ENCODE measurements at regions not wholly inside any gene's neighbourhood (a gene's known extent, or its start where the extent isn't known, plus 50 kb on each side); places are given as distances from the start of the nearest gene placed in this dataset.

DNA sequence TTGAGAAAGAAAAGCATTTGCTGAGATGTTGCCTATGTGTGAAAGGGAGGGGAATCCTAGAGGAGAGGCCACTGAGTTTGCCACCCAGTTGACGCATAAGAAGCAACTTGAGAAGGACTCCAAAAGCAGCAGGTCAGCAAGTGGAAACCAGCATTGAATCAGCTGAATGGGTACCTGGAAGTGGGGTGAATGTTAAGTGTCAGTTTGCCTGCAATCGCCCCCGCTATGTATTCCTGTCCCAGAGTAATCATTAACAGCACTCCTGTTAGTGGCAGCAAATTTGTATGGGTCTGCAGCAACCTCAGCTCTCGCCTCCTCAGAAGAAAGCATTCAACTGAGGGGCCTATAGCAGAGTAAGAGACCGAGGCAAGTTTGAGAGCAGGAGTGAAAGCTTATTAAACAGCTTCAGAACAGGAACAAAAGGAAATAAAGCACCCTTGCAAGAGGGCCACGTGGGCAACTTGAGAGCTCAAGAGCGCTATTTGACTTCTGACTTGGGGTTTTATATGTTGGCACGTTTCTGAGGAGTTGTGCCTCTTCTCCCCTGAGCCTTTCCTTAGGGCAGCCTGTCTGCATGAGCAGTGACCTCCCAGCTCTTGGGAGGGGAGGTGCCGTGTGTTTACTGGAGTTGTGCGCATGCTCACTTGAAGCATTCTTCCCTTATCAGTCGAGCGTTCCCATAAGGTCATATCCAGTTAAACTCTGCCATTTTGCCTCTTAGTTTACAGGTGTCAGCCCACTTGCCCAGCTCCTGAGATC is 122.6 kb upstream of the PHACTR1 start:
- no peak overlapping the region for H3K4me3 ChIP-seq (ENCODE audit: low read length)
- TF ChIP-seq, protein P1, sequence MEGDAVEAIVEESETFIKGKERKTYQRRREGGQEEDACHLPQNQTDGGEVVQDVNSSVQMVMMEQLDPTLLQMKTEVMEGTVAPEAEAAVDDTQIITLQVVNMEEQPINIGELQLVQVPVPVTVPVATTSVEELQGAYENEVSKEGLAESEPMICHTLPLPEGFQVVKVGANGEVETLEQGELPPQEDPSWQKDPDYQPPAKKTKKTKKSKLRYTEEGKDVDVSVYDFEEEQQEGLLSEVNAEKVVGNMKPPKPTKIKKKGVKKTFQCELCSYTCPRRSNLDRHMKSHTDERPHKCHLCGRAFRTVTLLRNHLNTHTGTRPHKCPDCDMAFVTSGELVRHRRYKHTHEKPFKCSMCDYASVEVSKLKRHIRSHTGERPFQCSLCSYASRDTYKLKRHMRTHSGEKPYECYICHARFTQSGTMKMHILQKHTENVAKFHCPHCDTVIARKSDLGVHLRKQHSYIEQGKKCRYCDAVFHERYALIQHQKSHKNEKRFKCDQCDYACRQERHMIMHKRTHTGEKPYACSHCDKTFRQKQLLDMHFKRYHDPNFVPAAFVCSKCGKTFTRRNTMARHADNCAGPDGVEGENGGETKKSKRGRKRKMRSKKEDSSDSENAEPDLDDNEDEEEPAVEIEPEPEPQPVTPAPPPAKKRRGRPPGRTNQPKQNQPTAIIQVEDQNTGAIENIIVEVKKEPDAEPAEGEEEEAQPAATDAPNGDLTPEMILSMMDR (IDR thresholded peaks at IDR 0.05; ENCODE audit: insufficient read depth, low read depth, low read length, missing control alignments): no peak
- no peak for DNase-seq (ENCODE audit: low read depth)

DNA sequence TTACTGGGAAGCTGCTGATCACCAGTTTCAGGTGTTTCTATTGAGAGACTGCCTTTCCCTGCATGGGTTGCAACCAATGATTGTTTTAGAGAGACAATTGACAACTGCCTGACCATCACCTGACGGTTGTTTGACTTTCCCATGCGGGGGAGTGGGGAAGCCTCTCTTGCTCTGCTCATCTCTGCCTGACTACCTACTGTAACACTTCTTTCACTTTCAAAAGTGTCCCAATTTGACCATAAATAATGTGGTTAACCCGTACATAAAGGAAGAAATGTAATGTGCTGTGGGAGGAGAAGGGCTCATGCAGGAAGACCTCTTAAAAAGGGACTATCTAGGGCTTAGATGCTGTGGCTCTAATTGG is 122.1 kb upstream of the PHACTR1 start:
- H3K4me3 ChIP-seq (ENCODE audit: low read length): no peak overlapping the region
- TF ChIP-seq, protein P1 (IDR thresholded peaks at IDR 0.05; ENCODE audit: insufficient read depth, low read depth, low read length, missing control alignments): no peak
- no peak for DNase-seq (ENCODE audit: low read depth)

DNA sequence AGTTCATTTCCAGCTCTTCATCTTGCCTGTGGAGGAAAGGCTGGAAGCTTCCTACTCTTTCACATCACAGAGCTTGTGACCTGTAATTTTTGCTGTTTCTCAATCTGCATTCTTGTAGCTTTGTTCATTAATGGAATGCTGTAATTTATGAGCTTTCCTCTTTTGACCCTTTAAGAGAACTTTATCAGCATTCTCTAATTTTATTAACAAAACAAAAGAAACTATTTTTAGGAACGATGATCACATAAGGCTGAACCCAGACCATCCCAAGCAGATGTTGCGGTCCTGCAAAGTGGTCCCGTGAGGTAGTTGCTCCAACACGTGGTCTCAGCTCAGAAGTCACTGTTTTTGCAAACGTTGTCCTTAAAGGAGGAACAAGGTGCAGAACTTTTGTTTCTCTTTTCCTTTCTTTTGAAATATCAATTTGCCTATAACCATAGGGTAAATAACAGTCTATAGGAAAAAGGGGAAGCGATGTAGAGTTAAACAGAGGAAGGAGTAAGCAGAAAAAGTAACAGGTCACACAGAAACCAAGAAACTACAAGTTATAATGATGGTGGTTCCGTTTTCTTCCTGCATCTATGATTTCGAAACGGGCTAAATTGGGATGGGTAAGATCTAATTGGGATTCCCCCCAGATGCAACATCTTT is 121.3 kb upstream of the PHACTR1 start:
- DNase-seq (ENCODE audit: low read depth): peak; percentile 55

DNA sequence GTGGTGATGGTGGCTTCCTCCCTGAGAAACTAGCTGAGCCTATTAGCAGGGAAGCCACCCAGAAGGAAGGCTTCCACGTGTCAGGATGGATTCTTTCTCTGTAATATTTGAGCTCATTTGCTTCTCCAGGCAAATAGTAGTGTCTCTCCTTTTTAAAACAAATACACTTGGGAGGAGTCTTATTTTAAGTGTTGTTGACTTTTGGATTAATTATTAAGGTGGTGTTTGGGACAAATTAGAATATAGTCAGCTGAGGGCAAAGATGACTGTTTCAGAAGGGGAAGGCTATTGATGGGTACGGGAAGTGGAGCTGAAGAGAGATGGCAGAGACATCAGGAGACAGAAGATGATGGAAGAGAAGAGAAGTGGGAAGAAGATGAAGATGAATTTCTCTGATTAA is 119.8 kb upstream of the PHACTR1 start:
- H3K4me3 ChIP-seq (ENCODE audit: low read length): no peak overlapping the region
- TF ChIP-seq, protein P1 (IDR thresholded peaks at IDR 0.05; ENCODE audit: insufficient read depth, low read depth, low read length, missing control alignments): no peak
- no peak for DNase-seq (ENCODE audit: low read depth)

More for the DNA sequence above, 121.3 kb upstream of the PHACTR1 start:
- TF ChIP-seq, protein P1 (IDR thresholded peaks at IDR 0.05; ENCODE audit: insufficient read depth, low read depth, low read length, missing control alignments): no peak
- H3K4me3 ChIP-seq (ENCODE audit: low read length): no peak overlapping the region

DNA sequence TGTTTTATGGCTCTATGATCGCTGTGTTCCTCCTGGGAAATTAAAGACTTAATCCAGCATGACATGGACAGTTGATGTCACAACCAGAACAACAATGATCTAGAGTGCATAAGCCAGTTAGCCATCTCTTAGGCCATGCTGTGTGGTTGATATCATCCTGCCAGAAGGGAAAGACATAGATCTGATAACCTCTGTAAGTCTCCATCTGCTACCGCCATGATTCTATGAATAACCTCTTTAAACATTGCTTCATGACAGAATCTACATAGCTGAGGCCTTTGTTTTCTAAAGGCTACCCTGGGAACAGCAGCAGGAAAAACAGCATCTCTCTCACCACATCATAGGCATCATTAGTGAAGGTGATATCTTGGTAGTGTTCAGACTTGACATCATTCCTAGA is 117.6 kb upstream of the PHACTR1 start:
- H3K4me3 ChIP-seq (ENCODE audit: low read length): no peak overlapping the region
- TF ChIP-seq, protein P1 (IDR thresholded peaks at IDR 0.05; ENCODE audit: insufficient read depth, low read depth, low read length, missing control alignments): no peak
- no peak for DNase-seq (ENCODE audit: low read depth)

DNA sequence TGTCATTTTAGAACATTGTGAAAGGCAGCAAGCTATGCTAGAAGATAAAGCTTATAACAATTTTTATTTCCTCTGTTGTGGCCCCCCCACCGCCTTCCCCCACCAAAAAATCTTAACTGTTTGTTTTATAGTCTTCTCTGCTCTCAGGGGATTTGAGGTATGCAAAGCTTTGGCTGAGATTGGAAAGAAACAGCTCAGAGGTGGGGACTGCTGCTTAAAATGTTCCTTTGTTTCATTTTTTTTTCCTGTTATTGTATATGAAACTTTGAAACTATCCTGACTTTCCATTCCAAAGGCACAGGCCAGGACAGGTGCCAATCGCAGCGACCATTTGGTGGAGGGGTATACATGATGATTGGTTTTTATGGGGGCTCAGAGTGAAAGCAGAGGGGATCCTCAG is 114.7 kb upstream of the PHACTR1 start:
- no peak overlapping the region for H3K4me3 ChIP-seq (ENCODE audit: low read length)
- TF ChIP-seq, protein P1 (IDR thresholded peaks at IDR 0.05; ENCODE audit: insufficient read depth, low read depth, low read length, missing control alignments): no peak
- DNase-seq (ENCODE audit: low read depth): no peak
